Non-pigmented ciliary epithelial cell (primary cell): ENCODE measurements at regions not wholly inside any gene's neighbourhood (a gene's known extent, or its start where the extent isn't known, plus 50 kb on each side); places are given as distances from the start of the nearest gene placed in this dataset.

Experiments
- DNase-seq: peaks from one replicate; pipeline ENCODE4 v3.0.0-alpha.2; 2010; ENCODE audit warnings: low read depth

DNA sequence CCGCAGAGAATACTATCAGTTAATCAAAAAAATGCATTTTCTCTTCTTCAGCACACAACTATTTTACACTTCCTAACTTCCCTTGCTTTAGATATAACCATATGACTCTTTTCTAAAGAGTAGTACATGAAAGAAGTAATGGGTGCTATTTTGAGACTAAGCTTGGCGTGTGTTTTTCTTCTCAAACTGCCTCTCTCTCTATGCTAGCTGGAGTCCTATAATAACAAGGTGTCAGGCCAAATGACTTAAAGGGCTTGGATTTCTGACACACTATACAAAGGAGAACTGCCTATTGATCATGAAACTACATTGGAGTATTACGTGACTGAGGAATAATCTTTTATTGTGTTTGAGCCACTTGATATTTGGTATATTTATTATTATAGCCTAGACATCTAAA is 1330.1 kb upstream of the SPRY2 start:
- no peak for DNase-seq

DNA sequence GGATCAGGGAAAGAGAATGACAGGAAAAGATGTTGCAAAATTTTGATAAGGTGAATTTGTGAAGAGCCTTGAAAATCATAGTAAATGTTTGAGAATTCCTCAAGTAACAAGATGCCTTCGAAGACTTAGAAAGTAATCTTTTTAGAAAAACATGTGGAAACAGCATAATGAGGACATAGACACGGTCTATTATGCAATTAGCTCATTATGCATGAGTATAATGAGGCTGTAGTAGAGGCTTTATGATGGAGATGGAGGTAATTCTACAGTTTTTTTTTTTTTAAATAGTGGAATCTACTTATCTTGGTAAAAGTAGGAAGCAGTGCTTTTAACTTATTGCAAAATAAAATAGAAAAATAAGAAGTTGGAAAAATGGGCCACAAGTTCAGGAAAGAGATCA is 1329.1 kb upstream of the SPRY2 start:
- no peak for DNase-seq

GRCh38 chr13:81664872-81665271 is 1323.9 kb upstream of the SPRY2 start:
- no peak for DNase-seq

DNA sequence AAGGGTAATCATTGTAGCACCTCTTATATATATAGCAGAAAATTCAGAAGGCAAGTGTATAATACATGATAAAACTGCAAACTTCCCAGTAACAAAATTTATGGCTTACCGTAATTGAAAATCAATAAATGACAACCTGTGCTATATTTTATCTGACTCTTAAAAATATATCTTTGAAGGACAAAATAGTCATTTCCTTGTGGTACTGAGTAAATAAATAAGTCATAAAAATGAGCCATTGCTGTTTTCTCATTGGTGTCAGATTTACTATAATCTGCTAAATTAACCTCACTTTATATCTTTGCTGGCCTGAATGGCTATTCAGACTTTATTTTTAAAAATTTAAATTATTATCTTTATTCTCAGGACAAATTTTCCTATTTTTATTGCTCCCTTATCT is 1319.1 kb upstream of the SPRY2 start:
- no peak for DNase-seq

GRCh38 chr13:81658598-81659370 is 1317.9 kb upstream of the SPRY2 start:
- no peak for DNase-seq

GRCh38 chr13:81639984-81640582 is 1299.2 kb upstream of the SPRY2 start:
- DNase-seq = no peak

GRCh38 chr13:81637457-81637856 is 1296.5 kb upstream of the SPRY2 start:
- no peak for DNase-seq

DNA sequence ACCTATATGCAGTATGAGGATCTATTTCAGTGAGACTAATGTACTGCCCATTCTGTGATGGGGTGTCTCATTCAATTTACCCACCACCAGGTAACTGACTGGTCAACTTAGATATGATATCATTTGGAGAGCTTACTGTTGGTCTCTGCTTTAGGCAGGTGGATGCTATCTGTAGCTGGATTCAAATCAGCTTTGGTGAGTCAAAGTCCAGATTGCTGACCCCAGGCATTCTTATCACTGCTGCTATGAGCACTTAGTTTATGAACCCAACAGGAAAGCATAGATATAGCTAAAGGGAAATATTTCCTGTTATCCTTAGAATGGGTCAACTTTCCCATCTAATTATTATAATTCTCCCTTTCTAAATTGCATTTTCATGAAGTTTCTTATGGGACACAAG is 1295.2 kb upstream of the SPRY2 start:
- DNase-seq = no peak

DNA sequence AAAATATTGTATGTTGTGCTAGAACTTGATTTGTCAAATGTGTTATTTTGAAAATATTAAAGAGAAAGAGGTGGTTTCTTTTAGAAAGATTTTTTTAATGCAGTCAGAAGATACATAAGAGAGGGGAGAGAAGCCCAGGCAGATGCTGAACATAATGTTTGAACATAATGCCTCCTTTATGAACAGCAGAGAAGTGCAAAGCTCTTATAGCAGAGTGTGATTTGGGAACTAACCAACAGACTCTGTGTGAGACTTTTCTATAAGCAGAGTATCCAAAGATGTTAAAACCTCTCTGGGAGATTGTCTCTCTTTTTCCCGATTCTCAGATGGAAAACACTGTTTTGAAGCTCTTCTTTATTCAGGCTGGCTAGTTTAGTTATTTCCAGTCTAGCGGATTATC is 1274.1 kb upstream of the SPRY2 start:
- no peak for DNase-seq

GRCh38 chr13:81610644-81611043 is 1269.7 kb upstream of the SPRY2 start:
- no peak for DNase-seq

- no peak for DNase-seq
Measured at GRCh38 chr13:81609335-81609734, 1268.4 kb upstream of the SPRY2 start.

GRCh38 chr13:81606074-81606473 is 1265.1 kb upstream of the SPRY2 start:
- DNase-seq = no peak

DNA sequence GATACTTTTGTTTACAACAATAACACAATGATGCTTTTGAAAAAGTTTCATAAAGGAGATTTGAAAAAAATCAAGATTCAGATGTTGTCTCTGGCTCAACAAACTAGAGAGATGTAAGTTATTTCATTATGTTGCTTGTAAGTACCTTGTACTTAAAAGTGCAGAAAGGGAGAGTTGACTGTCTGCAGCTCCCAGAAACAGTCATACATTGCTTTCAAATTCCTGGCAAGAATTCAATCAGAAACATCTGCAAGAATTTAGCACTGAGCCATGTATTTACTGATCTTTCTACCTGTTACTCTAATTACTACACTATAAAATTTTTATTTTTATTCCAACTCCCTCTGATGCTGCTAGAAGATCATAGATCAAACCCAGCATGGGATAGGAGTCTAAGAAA is 1261.3 kb upstream of the SPRY2 start:
- no peak for DNase-seq

DNA sequence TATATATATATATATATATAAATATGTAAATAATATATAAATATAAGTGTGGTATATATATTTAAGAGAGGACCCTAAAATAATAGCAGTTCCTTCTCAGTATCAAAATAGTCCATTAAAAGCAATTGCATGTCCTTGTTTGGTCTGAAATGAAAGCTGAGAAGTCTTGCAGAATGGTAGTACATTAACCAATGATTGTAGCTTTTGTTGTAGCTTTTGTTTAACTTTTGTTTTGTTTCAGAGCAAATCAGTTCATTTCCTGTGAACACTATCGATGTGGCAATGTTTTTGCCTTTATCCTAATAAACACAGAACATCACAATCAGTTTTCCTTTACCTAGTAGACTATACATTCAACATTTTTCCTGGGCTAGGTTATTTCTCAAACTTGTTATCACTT is 1256.2 kb upstream of the SPRY2 start:
- DNase-seq = no peak

- DNase-seq = no peak
Measured at GRCh38 chr13:81596224-81596753, 1255.4 kb upstream of the SPRY2 start.

- no peak for DNase-seq
Measured at GRCh38 chr13:81591528-81592220, 1250.7 kb upstream of the SPRY2 start.

DNA sequence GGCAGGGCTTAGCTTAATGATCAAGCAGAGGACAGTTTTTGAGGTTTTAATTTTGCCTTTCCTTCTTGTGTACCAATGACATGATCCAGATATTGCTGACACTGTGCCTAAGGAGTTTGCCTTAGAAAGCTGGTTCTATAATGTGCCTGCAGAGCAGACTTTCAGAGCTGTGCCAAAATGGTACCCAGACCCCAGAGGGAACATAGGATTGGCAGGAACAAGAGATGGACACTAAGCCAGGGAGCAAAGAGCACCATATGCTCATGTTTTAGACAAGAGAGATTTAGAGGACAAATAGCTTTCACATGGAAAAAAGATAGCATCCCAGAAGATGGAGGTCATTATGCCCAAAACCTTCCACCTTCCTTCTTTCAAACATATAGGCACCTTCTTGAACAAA is 1241.5 kb upstream of the SPRY2 start:
- DNase-seq = no peak

GRCh38 chr13:81577601-81578195 is 1236.8 kb upstream of the SPRY2 start:
- DNase-seq = no peak

DNA sequence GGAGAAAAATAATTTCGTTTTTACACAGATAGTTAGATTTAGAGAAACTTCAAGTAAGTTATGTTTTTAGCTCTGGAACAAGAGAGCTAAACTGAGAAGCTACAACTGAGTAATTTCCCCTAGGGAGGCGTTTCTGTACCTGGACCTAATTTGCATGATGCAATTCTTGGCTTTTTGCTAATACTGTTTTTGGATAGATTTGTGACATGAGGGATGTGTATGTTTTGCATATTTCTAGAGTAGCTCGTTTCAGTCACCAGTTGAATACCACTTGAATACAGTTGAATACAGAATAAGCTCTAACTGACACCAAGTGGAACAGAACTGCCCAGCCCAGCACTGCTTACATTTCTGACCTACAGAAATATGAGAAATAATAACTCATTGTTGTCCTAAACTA is 1227.9 kb upstream of the SPRY2 start:
- no peak for DNase-seq

DNA sequence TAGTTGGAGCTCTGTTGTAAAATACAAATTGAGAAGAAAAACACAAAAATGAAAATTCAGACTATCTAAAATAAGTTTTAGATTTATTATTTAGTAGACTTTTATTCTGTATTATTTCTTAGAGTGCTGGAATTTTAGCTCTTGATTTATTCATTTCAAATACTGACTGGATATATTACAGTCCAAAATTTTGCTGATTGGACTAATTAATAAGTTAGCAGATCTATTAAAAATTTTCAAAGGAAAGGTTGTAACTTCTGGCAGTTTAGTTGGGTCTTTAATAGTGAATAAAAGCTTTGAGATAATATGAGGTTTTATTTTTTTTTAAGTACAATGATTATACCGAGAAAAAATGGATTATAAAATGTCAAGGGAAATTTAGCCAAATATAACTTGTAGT is 1224.9 kb upstream of the SPRY2 start:
- no peak for DNase-seq

GRCh38 chr13:81563091-81563490 is 1222.2 kb upstream of the SPRY2 start:
- no peak for DNase-seq

- DNase-seq = no peak
Measured at GRCh38 chr13:81562598-81562997, 1221.7 kb upstream of the SPRY2 start.

DNA sequence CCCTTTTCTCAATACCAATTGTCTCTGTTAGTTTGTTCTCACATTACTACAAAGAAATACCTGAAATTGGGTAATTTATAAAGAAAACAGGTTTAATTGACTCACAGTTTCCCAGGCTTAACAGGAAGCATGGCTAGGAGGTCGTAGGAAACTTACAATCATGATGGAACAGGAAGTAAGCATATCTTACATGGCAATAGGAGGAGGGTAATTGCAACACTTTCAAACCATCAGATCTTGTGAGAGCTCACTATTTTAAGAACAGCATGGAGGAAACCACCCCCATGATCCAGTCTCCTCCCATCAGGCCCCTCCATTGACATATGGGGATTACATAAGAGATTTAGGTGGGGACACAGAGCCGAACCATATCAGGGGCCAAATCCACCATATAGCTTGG is 1210.1 kb upstream of the SPRY2 start:
- no peak for DNase-seq
